Stomach (tissue), 4 donors: ENCODE measurements at regions not wholly inside any gene's neighbourhood (a gene's known extent, or its start where the extent isn't known, plus 50 kb on each side); places are given as distances from the start of the nearest gene placed in this dataset.

Source experiments
- EP300 ChIP-seq: sonication (generic); formaldehyde crosslinking; IDR thresholded peaks from one replicate; pipeline ENCODE4 v1.6.1; 2017; ENCODE audit warnings: antibody characterized with exemption
- POLR2A ChIP-seq, 4 donors: fragments of 450-650 bp; IDR thresholded peaks; one replicate each; pipeline ENCODE4 v1.6.1; 2016; ENCODE audit warnings: antibody characterized with exemption in 4 of 4, control low read depth in 2 of 4, mild to moderate bottlenecking in 1 of 4, moderate library complexity in 1 of 4
- POLR2AphosphoS5 ChIP-seq, 3 donors: sonication (generic); formaldehyde crosslinking; IDR thresholded peaks; one replicate each; pipeline ENCODE4 v1.6.1; 2016; ENCODE audit warnings: antibody characterized with exemption in 3 of 3
- TF ChIP-seq, protein P1 (sequence below), 7 experiments: fragments of 450-650 bp in 4 of 7; fragments of 200-600 bp in 3 of 7; sonication (generic) in 3 of 7; IDR thresholded peaks; one replicate each; pipeline ENCODE4 v1.5.1; 2016 to 2019; ENCODE audit warnings: antibody characterized with exemption in 7 of 7, control low read depth in 2 of 7, mild to moderate bottlenecking in 1 of 7

DNA sequence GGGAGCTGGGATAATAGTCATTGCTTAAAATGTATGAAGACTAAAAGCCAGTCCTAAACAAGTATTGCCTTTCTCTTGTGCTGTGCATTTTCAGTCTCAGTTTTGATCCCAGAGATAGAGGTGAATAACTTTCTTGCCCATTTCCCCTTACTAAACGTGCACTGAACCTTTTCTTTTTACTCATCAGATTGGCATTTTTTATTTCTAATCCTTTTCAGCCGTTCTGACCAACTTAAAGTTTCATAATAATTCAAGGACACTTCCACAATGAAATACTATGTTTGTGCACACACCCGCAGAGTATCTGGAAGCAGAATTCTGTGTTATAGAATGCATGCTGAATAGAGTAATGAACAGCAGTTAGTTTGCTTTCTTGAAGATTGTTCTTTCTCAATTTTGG lies 343.6 kb downstream of the LRRC70 start:
- TF ChIP-seq, protein P1, sequence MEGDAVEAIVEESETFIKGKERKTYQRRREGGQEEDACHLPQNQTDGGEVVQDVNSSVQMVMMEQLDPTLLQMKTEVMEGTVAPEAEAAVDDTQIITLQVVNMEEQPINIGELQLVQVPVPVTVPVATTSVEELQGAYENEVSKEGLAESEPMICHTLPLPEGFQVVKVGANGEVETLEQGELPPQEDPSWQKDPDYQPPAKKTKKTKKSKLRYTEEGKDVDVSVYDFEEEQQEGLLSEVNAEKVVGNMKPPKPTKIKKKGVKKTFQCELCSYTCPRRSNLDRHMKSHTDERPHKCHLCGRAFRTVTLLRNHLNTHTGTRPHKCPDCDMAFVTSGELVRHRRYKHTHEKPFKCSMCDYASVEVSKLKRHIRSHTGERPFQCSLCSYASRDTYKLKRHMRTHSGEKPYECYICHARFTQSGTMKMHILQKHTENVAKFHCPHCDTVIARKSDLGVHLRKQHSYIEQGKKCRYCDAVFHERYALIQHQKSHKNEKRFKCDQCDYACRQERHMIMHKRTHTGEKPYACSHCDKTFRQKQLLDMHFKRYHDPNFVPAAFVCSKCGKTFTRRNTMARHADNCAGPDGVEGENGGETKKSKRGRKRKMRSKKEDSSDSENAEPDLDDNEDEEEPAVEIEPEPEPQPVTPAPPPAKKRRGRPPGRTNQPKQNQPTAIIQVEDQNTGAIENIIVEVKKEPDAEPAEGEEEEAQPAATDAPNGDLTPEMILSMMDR (IDR thresholded peaks at IDR 0.05): no peak
- TF ChIP-seq EP300 (no peak), POLR2A (IDR thresholded peaks at IDR 0.05) (no peak), POLR2AphosphoS5 (IDR thresholded peaks at IDR 0.05) (no peak)
